Ishikawa (cell line): ENCODE measurements at regions not wholly inside any gene's neighbourhood (a gene's known extent, or its start where the extent isn't known, plus 50 kb on each side); places are given as distances from the start of the nearest gene placed in this dataset.

ENCODE experiments used
- CEBPB ChIP-seq: IDR thresholded peaks from 2 replicates; pipeline ENCODE4 v1.6.1; 2012
- CREB1 ChIP-seq: IDR thresholded peaks from 2 replicates; pipeline ENCODE4 v1.6.1; 2012; ENCODE audit warnings: low read depth
- EGR1 ChIP-seq: IDR thresholded peaks from 2 replicates; pipeline ENCODE4 v1.6.1; 2012
- EP300 ChIP-seq: IDR thresholded peaks from 2 replicates; pipeline ENCODE4 v1.6.1; 2012; ENCODE audit warnings: borderline replicate concordance
- FOXM1 ChIP-seq: IDR thresholded peaks from 2 replicates; pipeline ENCODE4 v1.6.1; 2012; ENCODE audit warnings: low read depth, borderline replicate concordance
- NFIC ChIP-seq: IDR thresholded peaks from 2 replicates; pipeline ENCODE4 v1.6.1; 2012
- RAD21 ChIP-seq: IDR thresholded peaks from 2 replicates; pipeline ENCODE4 v1.6.1; 2012; ENCODE audit warnings: low read depth
- REST ChIP-seq: IDR thresholded peaks from 2 replicates; pipeline ENCODE4 v1.6.1; 2012; ENCODE audit warnings: low read depth, mild to moderate bottlenecking
- TAF1 ChIP-seq: IDR thresholded peaks from 2 replicates; pipeline ENCODE4 v1.6.1; 2012; ENCODE audit warnings: low read depth, mild to moderate bottlenecking
- TCF12 ChIP-seq: IDR thresholded peaks from 2 replicates; pipeline ENCODE4 v1.6.1; 2012; ENCODE audit warnings: low read depth
- TEAD4 ChIP-seq: IDR thresholded peaks from 2 replicates; pipeline ENCODE4 v1.6.1; 2012
- YY1 ChIP-seq: IDR thresholded peaks from 2 replicates; pipeline ENCODE4 v1.6.1; 2012; ENCODE audit warnings: low read depth
- ZBTB7A ChIP-seq: IDR thresholded peaks from 2 replicates; pipeline ENCODE4 v1.6.1; 2012; ENCODE audit warnings: low read depth
- TF ChIP-seq, protein P1 (sequence below): IDR thresholded peaks from 2 replicates; pipeline ENCODE4 v1.6.1; 2012
- TF ChIP-seq, protein P2 (sequence below): IDR thresholded peaks from 2 replicates; pipeline ENCODE4 v1.6.1; 2012

DNA sequence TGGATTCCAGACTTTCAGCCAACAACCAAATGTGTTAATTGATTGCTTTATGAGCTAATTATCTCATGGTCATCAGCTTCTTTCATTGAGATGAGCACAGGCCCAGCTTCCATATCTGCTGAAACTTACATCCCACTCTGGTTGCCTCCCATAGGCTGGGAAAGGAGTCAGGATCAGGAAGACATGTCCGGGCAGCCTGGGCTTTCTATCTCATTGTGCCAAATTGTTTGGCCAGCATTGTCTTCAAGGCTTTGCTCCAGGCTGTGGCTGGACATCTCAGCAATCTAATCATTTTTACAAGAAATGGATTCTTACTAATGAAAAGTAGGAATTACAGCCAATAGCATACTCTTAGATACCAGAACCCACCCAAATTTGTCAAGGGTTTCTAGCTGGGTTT is 295.2 kb downstream of the CXCL12 start:
- no peak for TF ChIP-seq TAF1
- TF ChIP-seq EP300: no peak
- TF ChIP-seq, protein P1, sequence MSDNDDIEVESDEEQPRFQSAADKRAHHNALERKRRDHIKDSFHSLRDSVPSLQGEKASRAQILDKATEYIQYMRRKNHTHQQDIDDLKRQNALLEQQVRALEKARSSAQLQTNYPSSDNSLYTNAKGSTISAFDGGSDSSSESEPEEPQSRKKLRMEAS: no peak
- no peak for TF ChIP-seq EGR1
- TF ChIP-seq TEAD4: no peak
- no peak for TF ChIP-seq TCF12
- no peak for TF ChIP-seq RAD21
- TF ChIP-seq NFIC: no peak
- no peak for TF ChIP-seq FOXM1

GRCh38 chr10:44087403-44087802 is 297.5 kb downstream of the CXCL12 start:
- TF ChIP-seq TAF1 (no peak), EGR1 (no peak), YY1 (no peak), EP300 (no peak), ZBTB7A (no peak), TCF12 (no peak), RAD21 (no peak), NFIC (no peak), CEBPB (no peak), FOXM1 (no peak), REST (no peak), CREB1 (no peak), TEAD4 (no peak)
- TF ChIP-seq, protein P1: no peak
- TF ChIP-seq, protein P2, sequence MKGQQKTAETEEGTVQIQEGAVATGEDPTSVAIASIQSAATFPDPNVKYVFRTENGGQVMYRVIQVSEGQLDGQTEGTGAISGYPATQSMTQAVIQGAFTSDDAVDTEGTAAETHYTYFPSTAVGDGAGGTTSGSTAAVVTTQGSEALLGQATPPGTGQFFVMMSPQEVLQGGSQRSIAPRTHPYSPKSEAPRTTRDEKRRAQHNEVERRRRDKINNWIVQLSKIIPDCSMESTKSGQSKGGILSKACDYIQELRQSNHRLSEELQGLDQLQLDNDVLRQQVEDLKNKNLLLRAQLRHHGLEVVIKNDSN: no peak

DNA sequence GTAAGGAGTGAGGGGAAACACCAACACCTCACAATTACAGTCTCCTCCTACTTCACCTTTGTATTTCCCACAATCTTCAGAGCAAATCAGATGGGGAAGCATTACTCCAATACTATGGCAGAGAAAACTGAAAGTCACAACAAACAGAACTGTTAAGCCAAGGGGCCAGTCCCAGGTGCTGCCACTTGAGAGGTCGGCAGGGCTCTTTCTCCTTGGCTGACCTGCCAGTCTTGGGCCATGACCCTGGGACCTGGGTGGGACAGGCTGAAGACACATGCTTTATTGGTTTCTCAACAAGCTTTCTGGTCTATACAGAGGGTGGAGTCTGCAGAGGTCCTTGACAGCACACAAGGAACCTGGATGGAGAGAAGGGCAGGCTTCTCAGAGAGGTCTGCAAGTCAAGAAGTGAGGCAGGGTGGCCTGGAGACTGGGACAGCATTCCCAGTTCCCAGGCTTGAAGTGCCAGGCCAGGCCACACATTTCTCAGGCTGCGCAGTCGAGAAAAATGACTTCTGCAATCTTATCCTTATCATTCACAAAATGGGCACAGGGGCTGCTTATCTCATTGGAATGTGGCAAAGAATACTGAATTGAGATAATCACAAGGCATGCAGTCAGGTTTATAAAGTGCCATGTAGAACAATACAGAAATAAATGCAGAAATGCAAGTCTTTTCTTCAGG is 301.0 kb downstream of the CXCL12 start:
- TF ChIP-seq TEAD4 (no peak), YY1 (no peak), ZBTB7A (no peak), NFIC (no peak), EGR1 (no peak), REST (no peak), CEBPB (no peak), CREB1 (no peak), RAD21 (no peak)

DNA sequence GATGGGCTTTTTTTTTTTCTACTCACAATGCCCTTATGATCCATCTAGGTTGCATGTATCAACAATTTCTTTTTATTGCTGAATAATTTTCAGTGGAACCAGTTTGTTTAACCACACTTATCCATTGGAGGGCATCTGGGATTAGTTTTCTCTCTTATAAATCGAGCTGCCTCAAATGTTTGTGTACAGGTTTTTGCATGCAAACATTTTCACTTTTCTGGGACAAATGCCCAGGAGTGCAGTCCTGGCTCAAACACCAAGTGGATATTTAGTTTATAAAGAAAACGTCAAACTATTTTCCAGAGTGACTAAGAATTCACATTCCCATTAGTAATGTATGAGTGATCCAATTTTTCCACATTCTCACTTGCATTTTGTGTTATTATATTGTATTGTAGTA is 313.4 kb downstream of the CXCL12 start:
- no peak for TF ChIP-seq TAF1
- TF ChIP-seq TCF12: no peak
- no peak for TF ChIP-seq ZBTB7A
- TF ChIP-seq RAD21: no peak
- TF ChIP-seq EP300: no peak
- TF ChIP-seq TEAD4: no peak
- TF ChIP-seq, protein P2: no peak
- no peak for TF ChIP-seq EGR1
- no peak for TF ChIP-seq NFIC
- no peak for TF ChIP-seq YY1
- no peak for TF ChIP-seq FOXM1
- TF ChIP-seq, protein P1: no peak
- no peak for TF ChIP-seq REST
- no peak for TF ChIP-seq CREB1
- no peak for TF ChIP-seq CEBPB
